Inferior parietal cortex (tissue), 1 donor: ENCODE measurements at regions not wholly inside any gene's neighbourhood (a gene's known extent, or its start where the extent isn't known, plus 50 kb on each side); places are given as distances from the start of the nearest gene placed in this dataset.

Experiments
- DNase-seq: peaks from one replicate; pipeline ENCODE4 v3.0.0-alpha.2; 2016; ENCODE audit errors: extremely low spot score

DNA sequence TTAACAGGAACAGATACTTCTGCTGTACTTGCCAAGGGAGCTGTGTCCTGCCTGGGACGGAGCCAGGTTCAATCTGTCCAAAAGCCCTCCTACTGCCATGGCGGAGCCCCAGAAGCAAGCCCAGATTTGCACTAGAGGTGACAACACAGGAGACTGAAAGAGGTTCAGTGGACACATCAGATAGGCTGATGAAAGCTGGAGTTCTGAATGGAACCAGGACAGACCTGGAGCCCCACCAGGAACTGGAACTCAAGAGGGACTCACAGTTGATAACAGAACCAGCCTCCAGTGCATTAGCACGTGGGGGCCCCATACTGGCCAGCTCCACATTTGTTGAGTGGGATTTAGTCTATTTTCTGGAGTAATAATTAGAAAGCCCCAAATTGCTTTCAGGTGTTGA lies 315.5 kb downstream of the ARRDC4 start:
- no peak for DNase-seq

DNA sequence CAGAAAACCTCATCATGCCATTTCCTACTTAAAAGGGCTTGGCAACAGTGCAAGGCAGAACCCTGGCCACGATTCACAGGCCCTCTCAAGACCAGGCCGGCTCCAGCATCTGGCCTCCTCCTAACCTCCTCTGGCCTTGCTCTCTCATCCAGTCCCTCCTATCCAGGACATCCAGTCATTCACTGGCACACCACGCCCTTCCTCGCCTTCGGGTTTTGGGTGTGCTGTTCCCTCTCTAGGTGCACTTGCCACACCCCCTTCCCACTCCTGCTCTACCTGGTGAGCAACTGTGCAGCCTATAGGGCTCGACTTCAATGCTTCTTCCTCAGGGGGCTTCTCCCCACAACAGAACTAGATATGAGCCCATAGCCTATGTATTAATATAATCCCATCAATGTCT lies 317.1 kb downstream of the ARRDC4 start:
- DNase-seq, result no peak

DNA sequence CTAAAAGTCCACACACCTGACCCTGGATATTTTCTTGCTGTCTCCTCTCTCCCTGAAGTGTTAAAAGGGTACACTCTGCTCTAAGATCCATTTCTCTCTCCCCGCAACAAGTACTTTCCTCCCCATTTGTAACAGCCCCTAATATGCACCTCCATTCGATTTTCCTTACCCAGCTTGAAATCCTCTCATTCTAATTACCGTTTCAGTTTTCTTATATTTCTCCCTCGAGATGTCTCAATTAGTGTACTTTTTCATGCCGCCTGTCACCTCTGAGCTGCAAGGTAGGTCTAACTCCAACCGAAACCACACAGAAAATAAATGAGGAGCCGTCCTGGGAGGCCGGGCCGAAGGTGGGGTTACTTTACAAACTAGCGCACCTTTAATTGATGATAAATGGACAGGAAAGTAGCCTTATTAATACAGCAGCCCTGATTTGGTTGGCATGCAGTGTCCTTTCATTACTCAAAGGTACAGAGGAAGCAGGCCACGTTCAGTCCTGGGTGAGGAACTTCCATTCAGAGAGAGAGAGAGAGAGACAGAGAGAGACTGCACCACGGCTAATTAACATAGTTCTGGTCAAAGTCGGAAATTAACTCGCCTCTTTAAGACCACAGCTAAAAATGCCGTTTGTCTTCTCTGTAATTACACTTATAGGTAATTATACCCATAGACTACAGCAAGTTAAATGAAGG lies 319.9 kb downstream of the ARRDC4 start:
- DNase-seq, result no peak

DNA sequence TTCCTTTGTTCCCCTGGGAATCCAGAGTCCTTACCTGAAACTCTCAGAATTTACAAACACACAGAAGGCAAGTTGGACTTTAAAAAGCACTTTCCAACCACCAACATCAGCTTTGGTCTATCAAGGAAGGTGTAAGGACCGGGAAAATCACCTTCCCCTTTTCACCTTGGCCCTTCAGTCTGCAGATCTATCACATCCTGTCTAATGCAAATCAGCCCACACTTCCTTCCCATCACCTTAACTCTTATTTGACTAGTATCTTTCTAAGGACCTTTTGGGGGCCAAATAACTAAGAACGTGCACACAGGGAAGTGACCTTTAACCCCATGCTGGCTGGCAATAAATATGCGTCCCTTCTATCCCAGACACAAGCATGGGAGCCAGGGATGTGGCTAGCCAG lies 320.6 kb downstream of the ARRDC4 start:
- DNase-seq, result no peak

DNA sequence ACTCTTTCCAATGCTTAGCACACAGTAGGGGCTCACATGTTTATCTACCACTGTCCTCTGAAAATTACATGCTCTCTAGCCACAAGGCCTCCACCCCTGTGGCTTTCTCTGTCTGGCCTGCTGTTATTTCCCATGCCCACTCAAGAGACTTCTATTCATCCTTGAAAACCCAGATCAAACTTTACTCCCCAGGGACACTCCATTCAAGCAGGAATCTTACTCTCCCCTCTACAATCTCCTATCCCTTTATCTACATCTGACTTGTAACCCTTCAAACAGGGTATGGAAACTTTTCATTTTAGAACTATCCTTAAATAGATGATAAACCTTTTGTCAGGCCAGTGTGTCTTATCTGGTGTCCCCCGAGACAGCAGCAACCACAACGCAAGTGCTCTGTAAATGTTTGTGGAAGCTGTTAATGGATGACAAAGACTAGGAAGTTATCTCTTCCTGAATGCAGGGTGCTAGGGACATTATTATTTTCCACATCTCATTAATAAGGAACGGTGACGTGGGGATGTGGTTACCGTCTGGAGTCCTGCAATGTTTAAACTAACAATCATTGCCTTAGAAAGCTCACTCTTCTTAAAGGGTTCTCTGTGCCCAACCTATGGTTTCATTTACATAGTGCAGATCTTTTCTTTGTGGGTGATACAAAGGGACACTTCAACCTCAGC lies 322.3 kb downstream of the ARRDC4 start:
- no peak for DNase-seq

DNA sequence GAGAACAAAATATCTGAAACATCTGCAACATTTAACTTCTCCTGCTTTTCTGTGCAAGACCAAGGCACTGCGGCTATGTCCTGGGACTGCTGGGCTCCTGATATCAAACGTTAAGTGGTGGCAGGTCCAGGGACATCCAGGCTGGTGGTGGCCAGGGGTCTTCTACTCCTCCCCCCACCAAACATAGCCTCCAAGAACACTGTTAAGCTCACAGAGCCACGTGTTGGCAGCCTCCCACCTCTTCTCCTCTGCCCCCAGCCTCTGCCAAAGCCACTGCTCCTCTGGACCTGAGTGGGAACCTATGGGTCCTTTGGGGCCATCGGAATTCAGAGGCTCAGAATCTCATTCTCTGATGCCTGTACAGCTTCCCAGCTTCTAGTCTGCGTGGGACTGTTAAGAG lies 325.7 kb downstream of the ARRDC4 start:
- no peak for DNase-seq

DNA sequence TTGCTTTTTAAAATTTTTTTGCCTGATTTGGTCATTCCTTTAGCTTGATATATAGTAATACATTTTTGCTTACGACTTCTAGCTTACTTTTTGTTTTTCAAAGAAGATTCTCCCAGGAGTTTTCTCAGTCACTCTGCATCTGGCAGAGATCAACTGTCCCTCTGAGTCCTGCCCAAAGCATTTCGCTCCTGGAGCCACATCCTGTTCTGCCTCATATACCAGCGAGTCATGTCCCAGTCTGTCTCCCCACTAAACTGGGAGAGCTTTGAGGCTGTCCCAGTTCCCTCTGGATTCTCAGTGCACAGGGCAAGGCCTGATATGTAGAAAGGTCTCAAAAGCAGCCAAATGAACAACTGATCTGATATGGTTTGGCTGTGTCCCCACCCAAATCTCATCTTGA lies 326.3 kb downstream of the ARRDC4 start:
- no peak for DNase-seq

DNA sequence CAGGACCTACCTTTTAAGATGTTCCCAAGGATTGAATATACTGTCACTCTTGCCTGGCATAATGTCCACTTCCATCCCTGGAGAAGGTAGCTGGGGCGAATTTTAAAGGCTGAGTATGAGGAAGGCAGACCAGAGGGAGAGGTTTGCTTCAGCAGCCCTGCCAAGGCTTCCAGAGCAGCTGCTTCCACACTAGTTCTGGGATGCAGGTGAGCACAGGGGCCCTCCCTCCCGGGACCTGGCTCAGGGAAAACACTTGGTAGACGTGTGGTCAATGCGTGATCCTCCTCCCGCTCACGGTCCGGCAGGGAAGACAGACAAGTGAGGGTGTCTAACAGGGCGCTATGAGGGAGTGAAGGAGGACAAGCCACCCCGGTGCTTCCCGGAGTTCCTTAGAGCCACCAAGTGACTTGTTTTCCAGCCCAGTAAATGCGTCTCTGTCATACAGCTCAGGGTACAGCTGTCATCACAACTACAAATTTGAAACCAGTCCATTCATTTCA lies 327.6 kb downstream of the ARRDC4 start:
- no peak for DNase-seq

DNA sequence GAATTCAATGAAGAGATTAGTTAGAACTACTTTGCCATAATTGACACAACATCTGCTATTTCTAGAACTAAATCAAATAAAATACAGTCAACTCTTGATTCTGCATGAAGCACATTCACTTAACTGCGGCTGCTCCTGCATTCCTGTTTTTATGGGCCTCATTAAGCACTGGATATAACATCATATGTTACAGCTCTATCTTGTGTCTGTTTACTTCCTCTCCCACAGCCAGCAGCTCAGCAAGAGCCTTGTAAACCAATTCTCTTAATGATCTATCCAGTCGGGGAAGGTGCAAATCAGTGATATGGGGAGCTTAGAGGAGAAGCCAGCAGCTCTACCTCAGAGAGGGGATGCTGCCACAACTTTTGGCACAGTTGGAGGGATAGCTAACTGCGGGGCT lies 329.2 kb downstream of the ARRDC4 start:
- no peak for DNase-seq

DNA sequence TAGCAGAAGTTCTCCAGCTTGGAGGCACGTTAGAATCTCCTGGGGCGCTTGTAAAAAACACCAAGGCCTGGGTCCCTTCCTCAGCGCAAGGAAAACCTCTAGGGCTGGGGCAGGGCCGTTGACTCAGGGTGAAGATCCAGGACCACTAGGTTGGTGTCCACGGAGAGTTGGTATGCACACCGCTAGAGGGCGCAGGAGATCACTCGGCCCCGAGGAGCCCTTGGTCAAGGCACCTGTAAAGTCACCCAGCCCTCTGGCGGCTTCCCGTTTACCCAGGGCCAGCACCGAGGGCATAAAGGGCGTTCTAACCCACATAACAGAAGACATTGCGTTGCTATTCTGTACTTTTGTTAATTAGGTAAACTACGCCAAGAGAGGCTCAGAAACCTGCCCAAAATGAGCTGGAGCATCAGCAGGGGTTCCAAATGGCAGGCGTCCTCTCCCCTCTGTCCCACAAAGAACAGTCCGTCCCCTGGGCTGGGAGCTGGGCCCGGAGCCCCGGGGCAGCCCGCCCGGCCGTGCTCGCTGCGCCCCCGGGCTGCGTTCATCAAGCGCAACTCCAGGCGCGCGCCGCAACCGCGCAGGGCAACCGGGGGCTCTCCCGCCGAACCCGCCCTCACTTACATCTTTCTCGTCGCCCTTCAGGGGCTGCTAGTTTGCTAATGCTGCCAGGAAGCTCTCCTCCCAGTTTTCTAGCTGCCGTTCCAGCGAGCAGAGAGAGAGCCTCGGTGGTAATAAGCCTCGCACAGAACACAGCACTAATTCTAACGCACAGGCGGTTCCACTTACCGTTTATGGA lies 332.1 kb downstream of the ARRDC4 start:
- DNase-seq, result peak; percentile 38

DNA sequence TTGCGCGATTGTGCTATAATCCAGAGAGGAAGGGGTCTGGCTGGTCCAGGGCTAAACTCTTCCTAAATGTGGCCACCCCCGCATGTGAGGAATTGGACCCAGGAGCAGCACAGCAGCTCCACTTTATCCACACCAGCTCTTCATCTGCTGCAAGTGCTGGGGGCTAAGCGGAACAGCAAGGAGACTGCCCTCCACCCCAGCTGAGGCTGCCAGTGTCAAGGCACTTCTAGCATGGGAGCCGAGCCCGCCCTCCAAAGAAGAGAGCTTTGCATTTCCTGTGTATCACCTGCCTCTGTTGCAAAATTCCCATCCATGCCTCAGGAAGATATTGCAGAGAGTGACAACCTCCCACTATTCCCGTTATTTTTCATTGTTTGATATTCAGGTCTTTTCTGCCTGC lies 333.6 kb downstream of the ARRDC4 start:
- no peak for DNase-seq

DNA sequence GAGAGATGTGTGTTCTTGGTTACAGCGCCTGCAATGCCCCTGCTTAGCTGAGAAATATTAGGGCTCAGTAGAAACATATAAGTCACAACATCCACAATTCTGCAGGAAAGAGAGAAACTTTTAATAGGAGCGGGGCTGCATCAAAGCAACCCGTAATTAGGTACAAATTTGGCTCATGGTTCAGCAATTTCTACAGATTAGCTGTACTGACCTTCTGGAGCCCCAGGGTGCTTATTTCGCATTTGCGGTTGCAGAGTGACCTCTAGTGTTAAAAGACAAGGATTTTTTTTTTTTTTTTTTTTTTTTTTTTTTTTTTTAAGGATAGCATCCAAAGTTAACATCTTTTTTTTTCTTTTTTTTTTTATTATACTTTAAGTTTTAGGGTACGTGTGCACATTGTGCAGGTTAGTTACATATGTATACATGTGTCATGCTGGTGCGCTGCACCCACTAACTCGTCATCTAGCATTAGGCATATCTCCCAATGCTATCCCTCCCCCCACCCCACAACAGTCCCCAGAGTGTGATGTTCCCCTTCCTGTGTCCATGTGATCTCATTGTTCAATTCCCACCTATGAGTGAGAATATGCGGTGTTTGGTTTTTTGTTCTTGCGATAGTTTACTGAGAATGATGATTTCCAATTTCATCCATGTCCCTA lies 334.7 kb downstream of the ARRDC4 start:
- DNase-seq, result peak; percentile 30

DNA sequence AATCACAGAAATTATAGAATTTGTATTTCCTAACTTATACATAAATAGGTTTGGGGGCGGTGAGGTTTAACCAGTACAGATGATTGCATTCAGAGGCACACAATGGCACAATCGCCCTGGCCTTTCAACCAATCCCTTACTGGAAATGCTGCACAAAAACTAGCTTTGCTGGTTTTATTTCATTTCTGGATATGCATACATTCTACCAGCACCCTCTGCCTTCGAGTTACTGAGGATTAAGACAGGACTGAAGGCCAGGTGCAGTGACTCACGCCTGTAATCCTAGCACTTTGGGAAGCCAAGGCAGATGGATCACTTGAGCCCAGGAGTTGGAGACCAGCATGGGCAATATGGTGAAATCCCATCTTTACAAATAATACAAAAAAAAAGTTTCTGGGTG lies 336.1 kb downstream of the ARRDC4 start:
- DNase-seq, result no peak

DNA sequence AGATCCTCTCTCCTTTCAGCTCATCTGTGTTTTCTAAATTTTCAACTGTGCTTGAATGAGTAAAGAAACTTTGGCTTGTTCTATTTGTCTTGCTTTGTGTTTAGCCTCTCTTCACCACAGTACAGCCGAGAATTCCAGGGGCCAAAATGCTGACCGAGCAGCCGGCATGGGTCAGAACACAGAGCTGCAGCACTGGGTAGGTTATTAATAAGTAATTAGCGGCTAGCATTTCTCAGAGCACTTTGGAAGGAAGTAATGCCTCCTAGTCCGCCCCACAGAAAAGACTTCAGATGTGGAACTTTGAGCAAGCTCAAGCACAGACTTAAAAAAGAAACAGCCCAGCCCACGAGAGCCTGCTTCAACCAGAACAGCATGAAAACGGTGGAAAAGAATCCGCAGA lies 343.9 kb downstream of the ARRDC4 start:
- no peak for DNase-seq

DNA sequence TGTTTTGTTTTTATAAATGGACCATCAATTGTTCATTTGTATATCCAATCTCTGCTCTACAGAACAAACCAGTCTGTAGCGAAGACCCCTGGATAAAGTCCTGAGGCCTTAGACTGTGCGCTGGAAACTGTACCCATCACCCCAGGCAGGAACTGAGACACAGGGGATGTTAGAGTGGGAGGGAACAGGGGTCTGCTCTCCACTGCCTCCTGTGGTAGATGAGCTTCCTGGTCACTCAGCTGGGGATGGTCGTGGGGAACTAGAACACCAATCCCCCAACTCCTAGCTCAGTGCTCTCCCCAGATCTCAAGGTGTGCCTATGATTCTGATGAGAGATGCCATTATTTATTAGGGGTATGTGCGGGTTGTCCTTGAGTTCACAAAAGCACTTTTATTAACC lies 340.2 kb upstream of the IGF1R start:
- DNase-seq, result no peak

DNA sequence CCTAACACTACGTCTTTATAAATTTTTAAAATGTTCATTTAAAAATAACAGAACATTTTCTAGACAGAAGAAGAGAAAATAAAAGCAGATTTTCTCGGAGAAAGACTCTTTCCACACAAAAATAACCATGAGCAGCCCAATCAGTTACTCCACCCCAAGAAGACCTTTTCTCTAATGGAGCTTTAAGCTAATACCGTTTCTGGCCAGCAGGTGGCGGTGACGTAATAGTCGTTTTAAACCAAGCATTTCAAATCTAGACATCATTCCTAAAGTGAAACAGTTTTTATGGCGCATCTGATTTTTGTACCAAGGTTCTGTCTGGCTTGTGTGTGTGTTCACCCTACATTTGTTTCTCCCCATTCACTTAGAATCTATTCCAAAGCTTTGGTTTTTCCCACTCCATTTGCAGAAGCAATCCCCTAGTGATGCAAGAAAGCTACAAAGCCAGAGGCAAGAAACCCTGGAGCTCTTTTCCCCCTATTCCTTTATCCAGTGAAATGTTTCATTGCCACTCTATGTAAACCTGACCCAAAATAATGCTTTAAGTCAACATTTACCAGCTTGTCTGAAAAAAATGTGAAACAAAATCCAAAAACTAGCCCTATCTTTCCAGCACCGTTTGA lies 336.7 kb upstream of the IGF1R start:
- DNase-seq, result peak; percentile 90

DNA sequence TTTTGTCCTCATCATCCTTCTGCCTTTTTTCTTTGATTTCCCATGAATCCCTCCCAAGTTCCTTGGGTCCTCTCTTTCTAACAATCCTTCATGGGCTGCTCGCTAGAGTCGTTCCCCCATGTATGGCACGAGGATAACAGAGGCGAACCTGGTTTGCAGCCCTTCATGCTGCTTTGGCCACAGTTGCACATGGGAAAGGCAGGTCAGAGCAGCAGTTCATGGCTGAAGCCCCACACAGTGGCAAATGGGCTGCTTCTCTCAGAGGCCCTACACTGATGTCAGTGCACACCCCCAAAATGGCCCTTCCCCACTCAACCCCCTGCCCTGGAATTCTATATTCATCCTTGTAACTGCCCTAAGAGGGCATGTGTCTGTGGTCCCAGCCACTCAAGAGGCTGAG lies 335.4 kb upstream of the IGF1R start:
- no peak for DNase-seq

DNA sequence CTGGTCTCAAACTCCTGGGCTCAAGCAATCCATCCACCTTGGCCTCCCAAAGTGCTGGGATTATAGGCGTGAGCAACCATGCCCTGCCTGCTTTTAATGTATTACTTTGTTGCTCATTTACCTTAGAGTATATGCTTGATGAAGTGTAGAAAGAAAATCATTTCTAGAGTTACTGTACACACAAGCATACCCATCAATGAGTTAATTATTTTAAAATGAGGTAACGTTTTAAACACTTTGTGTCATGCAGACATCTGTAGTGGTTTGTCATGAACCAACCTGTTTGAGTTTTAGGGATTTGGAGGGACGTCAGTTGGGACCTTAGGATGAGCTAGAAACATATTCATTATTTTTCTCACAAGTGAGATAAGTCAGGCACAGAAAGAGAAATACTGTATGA lies 332.4 kb upstream of the IGF1R start:
- no peak for DNase-seq

DNA sequence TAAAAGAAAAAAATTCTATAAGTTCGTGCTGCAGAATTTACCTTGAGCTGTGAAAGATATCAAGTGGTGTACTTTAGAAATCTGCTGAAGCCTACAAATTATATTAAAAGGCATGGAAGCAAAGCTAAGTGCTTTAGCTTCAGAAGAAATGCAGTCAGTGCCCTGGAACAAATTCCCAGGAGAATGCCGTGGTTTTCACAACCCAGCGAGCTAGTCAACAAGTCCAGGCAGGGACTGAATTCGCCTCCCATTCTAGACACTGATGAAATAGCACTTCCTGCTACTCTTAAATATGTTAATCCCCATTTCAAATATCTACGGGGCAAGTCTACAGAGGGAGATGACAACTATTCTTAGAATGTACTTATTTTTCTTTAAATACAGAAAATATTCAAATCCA lies 326.4 kb upstream of the IGF1R start:
- DNase-seq, result no peak

DNA sequence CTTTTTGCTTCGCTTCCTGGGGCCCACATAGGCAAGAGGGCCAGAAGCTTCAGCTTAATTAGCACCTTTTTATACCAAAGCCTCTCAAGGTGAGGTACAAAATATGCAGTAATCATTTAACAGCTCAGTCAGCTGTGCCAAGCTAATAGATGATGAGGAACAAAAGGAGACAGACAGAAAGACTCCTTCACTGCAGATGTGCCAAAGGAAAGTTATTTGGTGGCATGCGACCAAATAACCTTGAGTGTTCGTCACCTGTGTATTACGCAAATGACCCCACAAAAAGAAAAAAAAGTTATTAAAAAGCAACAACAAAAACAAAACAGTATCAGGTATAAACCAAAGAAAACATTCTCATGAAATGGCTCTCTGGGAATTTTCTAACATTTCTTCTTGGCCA lies 325.8 kb upstream of the IGF1R start:
- DNase-seq, result no peak

DNA sequence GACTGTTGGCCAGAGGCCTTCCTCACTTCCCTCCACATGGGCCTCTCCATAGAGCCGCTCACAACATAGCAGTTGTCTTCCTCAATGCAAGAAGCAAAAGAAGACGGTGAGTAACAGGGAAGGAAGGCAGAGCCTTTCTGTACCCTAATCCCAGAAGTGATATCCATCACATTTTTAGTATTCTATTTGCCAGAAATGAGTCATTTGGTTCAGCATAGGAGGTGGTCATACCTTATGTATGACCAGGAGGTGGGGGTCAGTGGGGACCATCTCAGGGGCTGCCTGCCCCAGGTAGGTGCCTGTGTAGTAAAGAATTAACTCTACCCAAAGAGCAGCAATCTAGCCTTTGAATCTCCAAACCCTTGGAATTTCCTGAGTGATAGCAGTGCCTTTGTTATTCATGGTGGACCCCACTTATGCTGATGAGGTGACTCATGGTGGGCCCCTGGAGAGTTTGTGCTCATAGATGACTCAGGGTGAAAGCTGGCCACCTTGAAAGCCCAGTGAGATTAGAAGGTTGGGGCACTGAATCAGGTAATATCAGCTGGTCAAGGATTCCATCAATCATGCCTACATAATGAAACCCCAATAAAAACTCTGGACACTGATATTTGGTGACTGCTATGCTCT lies 323.9 kb upstream of the IGF1R start:
- DNase-seq, result no peak
